H9 (cell line): ENCODE measurements at regions not wholly inside any gene's neighbourhood (a gene's known extent, or its start where the extent isn't known, plus 50 kb on each side); places are given as distances from the start of the nearest gene placed in this dataset.

Source experiments
- DNase-seq: peaks from one replicate; pipeline ENCODE4 v3.0.0-alpha.2; 2017
- H2AFZ ChIP-seq: one replicate; pipeline ENCODE4 v1.6.1; 2013; ENCODE audit warnings: mild to moderate bottlenecking, low read length, control low read depth, moderate library complexity
- H2AK5ac ChIP-seq: 2 replicates; pipeline ENCODE4 v1.6.1; 2013; ENCODE audit warnings: low read length, control low read depth, mixed read lengths; ENCODE audit not compliant: insufficient read length
- H2BK120ac ChIP-seq: one replicate; pipeline ENCODE4 v1.6.1; 2013; ENCODE audit warnings: low read depth, mild to moderate bottlenecking, low read length, control low read depth, inconsistent platforms; ENCODE audit not compliant: poor library complexity, severe bottlenecking
- H2BK12ac ChIP-seq: 2 replicates; pipeline ENCODE4 v1.6.1; 2013; ENCODE audit warnings: low read length, control low read depth, mixed read lengths, low read depth; ENCODE audit not compliant: insufficient read length
- H2BK15ac ChIP-seq: 2 replicates; pipeline ENCODE4 v1.6.1; 2013; ENCODE audit warnings: low read depth, low read length, control low read depth
- H2BK20ac ChIP-seq: one replicate; pipeline ENCODE4 v1.6.1; 2013; ENCODE audit warnings: low read depth, mild to moderate bottlenecking, low read length, control low read depth, inconsistent platforms; ENCODE audit not compliant: poor library complexity, severe bottlenecking
- H2BK5ac ChIP-seq: 2 replicates; pipeline ENCODE4 v1.6.1; 2013; ENCODE audit warnings: low read length, control low read depth, mixed read lengths; ENCODE audit not compliant: insufficient read length
- H3K14ac ChIP-seq: 2 replicates; pipeline ENCODE4 v1.6.1; 2013; ENCODE audit warnings: low read length, control low read depth; ENCODE audit not compliant: insufficient read depth
- H3K18ac ChIP-seq: 2 replicates; pipeline ENCODE4 v1.6.1; 2013; ENCODE audit warnings: low read depth, mild to moderate bottlenecking, mixed read lengths, low read length, control low read depth; ENCODE audit not compliant: insufficient read length
- H3K23ac ChIP-seq: 2 replicates; pipeline ENCODE4 v1.6.1; 2013; ENCODE audit warnings: low read length, control low read depth, mixed read lengths, low read depth; ENCODE audit not compliant: insufficient read length
- H3K23me2 ChIP-seq: 2 replicates; pipeline ENCODE4 v1.6.1; 2013; ENCODE audit warnings: low read depth, mild to moderate bottlenecking, mixed read lengths, low read length, control low read depth; ENCODE audit not compliant: insufficient read length, poor library complexity, severe bottlenecking
- H3K27ac ChIP-seq: 2 replicates; pipeline ENCODE4 v1.5.1; 2013; ENCODE audit warnings: low read length, control low read depth, mixed read lengths, low read depth; ENCODE audit not compliant: insufficient read length
- H3K27me3 ChIP-seq: 2 replicates; pipeline ENCODE4 v1.6.1; 2013; ENCODE audit warnings: low read length, control low read depth, inconsistent platforms; ENCODE audit not compliant: insufficient read depth
- H3K4ac ChIP-seq: 2 replicates; pipeline ENCODE4 v1.6.1; 2013; ENCODE audit warnings: low read depth, mild to moderate bottlenecking, control low read depth, inconsistent platforms, low read length, moderate library complexity
- H3K4me1 ChIP-seq: 2 replicates; pipeline ENCODE4 v1.6.1; 2013; ENCODE audit warnings: low read length, control low read depth, inconsistent platforms; ENCODE audit not compliant: insufficient read depth
- H3K4me2 ChIP-seq: 2 replicates; pipeline ENCODE4 v1.6.1; 2013; ENCODE audit warnings: low read length, control low read depth, mixed read lengths; ENCODE audit not compliant: insufficient read length, insufficient read depth
- H3K56ac ChIP-seq: 2 replicates; pipeline ENCODE4 v1.6.1; 2013; ENCODE audit warnings: low read depth, mild to moderate bottlenecking, mixed read lengths, low read length, control low read depth; ENCODE audit not compliant: insufficient read length
- H3K79me1 ChIP-seq: 2 replicates; pipeline ENCODE4 v1.6.1; 2013; ENCODE audit warnings: low read depth, mild to moderate bottlenecking, moderate library complexity, low read length, control low read depth, inconsistent platforms; ENCODE audit not compliant: insufficient read depth, poor library complexity, severe bottlenecking
- H3K79me2 ChIP-seq: 2 replicates; pipeline ENCODE4 v1.6.1; 2013; ENCODE audit warnings: low read length, control low read depth, inconsistent platforms; ENCODE audit not compliant: insufficient read depth
- H3K9ac ChIP-seq: 2 replicates; pipeline ENCODE4 v1.6.1; 2013; ENCODE audit warnings: low read length, control low read depth, mixed read lengths; ENCODE audit not compliant: insufficient read length; ENCODE audit errors: extremely low read depth
- H3K9me3 ChIP-seq: one replicate; pipeline ENCODE4 v1.6.1; 2013; ENCODE audit warnings: low read depth, low read length, inconsistent platforms; ENCODE audit not compliant: control insufficient read depth
- H3T11ph ChIP-seq: one replicate; pipeline ENCODE4 v1.6.1; 2013; ENCODE audit warnings: mild to moderate bottlenecking, low read length, control low read depth, inconsistent platforms
- H4K20me1 ChIP-seq: one replicate; pipeline ENCODE4 v1.6.1; 2013; ENCODE audit not compliant: control insufficient read depth, insufficient read length, insufficient read depth
- H4K5ac ChIP-seq: 2 replicates; pipeline ENCODE4 v1.6.1; 2013; ENCODE audit warnings: low read depth, mild to moderate bottlenecking, mixed read lengths, low read length, control low read depth; ENCODE audit not compliant: insufficient read length
- H4K8ac ChIP-seq: replicated peaks from 2 replicates; pipeline ENCODE4 v1.6.1; 2013; ENCODE audit warnings: low read length, control low read depth, mixed read lengths, low read depth; ENCODE audit not compliant: insufficient read length
- H4K91ac ChIP-seq: 2 replicates; pipeline ENCODE4 v1.6.1; 2013; ENCODE audit warnings: low read depth, mild to moderate bottlenecking, moderate library complexity, mixed read lengths, low read length, control low read depth; ENCODE audit not compliant: insufficient read length
- H3K27ac Mint-ChIP-seq, 3 experiments: 2 replicates in 2 of 3; 3 replicates in 1 of 3; pipeline ENCODE4 v1.8.0; 2020 to 2021; ENCODE audit warnings: mixed read lengths in 3 of 3, mild to moderate bottlenecking in 1 of 3, moderate library complexity in 1 of 3
- H3K27me3 Mint-ChIP-seq: 2 replicates; pipeline ENCODE4 v1.8.0; 2021; ENCODE audit warnings: low read depth, mild to moderate bottlenecking, moderate library complexity, mixed read lengths
- H3K36me3 Mint-ChIP-seq, 3 experiments: 2 replicates in 2 of 3; 3 replicates in 1 of 3; pipeline ENCODE4 v1.8.0; 2020 to 2021; ENCODE audit warnings: low read depth in 3 of 3, mixed read lengths in 3 of 3; ENCODE audit not compliant: insufficient read depth in 1 of 3
- H3K4me1 Mint-ChIP-seq, 2 experiments: 2 replicates each; pipeline ENCODE4 v1.8.0; 2020; ENCODE audit warnings: mixed read lengths in 2 of 2
- H3K4me3 Mint-ChIP-seq, 2 experiments: 2 replicates in 1 of 2; 3 replicates in 1 of 2; pipeline ENCODE4 v1.8.0; 2020 to 2021; ENCODE audit warnings: mild to moderate bottlenecking in 2 of 2, mixed read lengths in 2 of 2, moderate library complexity in 1 of 2
- H3K9me3 Mint-ChIP-seq, 2 experiments: 2 replicates in 1 of 2; 3 replicates in 1 of 2; pipeline ENCODE4 v1.8.0; 2020; ENCODE audit warnings: mild to moderate bottlenecking in 2 of 2, mixed read lengths in 2 of 2, moderate library complexity in 1 of 2
- WGBS: extraction: QIAGEN DNeasy Blood & Tissue Kit; methylation state at CpG from one replicate; pipeline ENCODE4 v1.1.7; 2013; ENCODE audit warnings: missing lambda C conversion rate, low lambda C conversion rate, mixed read lengths; ENCODE audit not compliant: insufficient read length; ENCODE audit errors: extremely low coverage; 5-methylcytosine and 5-hydroxymethylcytosine counted together
- TF ChIP-seq, protein P1 (sequence below): fragments of 200-600 bp; sonication (generic); conservative IDR thresholded peaks from 3 replicates; pipeline ENCODE4 v1.8.0; 2021; ENCODE audit warnings: antibody characterized with exemption, mild to moderate bottlenecking

GRCh38 chr1:192493584-192493983 lies 82.0 kb upstream of the RGS1 start:
- Histone ChIP-seq H3K23ac (no peak overlapping the region), H3K14ac (no peak overlapping the region), H3K79me1 (no peaks in the 10 kb centered on the region), H3K9ac (no peak overlapping the region), H2BK12ac (no peak overlapping the region), H3T11ph (no peak overlapping the region), H3K18ac (no peak overlapping the region), H2AFZ (no peak overlapping the region), H3K4me2 (no peak overlapping the region), H2AK5ac (no peak overlapping the region), H4K91ac (no peak overlapping the region), H3K23me2 (no peaks in the 10 kb centered on the region), H2BK5ac (no peak overlapping the region), H4K5ac (no peak overlapping the region), H2BK15ac (no peak overlapping the region), H3K9me3 (no peaks in the 10 kb centered on the region), H4K8ac (no peak overlapping the region), H3K56ac (no peak overlapping the region), H2BK20ac (no peak overlapping the region), H3K79me2 (no peaks in the 10 kb centered on the region), H3K27ac (no peak overlapping the region), H3K4me1 (no peaks in the 10 kb centered on the region), H2BK120ac (no peak overlapping the region), H4K20me1 (no peaks in the 10 kb centered on the region), H3K4ac (no peak overlapping the region), H3K27me3 (no peaks in the 10 kb centered on the region)
- DNase-seq, result no peak
- H3K27ac Mint-ChIP-seq, result no peak overlapping the region
- no peak overlapping the region for H3K4me3 Mint-ChIP-seq
- TF ChIP-seq, protein P1, sequence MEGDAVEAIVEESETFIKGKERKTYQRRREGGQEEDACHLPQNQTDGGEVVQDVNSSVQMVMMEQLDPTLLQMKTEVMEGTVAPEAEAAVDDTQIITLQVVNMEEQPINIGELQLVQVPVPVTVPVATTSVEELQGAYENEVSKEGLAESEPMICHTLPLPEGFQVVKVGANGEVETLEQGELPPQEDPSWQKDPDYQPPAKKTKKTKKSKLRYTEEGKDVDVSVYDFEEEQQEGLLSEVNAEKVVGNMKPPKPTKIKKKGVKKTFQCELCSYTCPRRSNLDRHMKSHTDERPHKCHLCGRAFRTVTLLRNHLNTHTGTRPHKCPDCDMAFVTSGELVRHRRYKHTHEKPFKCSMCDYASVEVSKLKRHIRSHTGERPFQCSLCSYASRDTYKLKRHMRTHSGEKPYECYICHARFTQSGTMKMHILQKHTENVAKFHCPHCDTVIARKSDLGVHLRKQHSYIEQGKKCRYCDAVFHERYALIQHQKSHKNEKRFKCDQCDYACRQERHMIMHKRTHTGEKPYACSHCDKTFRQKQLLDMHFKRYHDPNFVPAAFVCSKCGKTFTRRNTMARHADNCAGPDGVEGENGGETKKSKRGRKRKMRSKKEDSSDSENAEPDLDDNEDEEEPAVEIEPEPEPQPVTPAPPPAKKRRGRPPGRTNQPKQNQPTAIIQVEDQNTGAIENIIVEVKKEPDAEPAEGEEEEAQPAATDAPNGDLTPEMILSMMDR, result no peak
- H3K36me3 Mint-ChIP-seq, result peaks cover 2 to 4% (median 2%) of the 10 kb centered on the region in 3 experiments; a peak in 5 of 7 replicates
- no CpG with 5 or more reads among the region's 1 CpG for WGBS
- H3K27me3 Mint-ChIP-seq, result no peaks in the 10 kb centered on the region
- H3K9me3 Mint-ChIP-seq, result peaks cover 5% of the 10 kb centered on the region in 2 experiments; a peak in 4 of 5 replicates
- no peaks in the 10 kb centered on the region; a peak in 1 of 4 replicates for H3K4me1 Mint-ChIP-seq
